GM21423 (cell line): ENCODE measurements at regions not wholly inside any gene's neighbourhood (a gene's known extent, or its start where the extent isn't known, plus 50 kb on each side); places are given as distances from the start of the nearest gene placed in this dataset.

Experiments
- ATAC-seq: cut with Tn5 transposase; IDR thresholded peaks from one replicate; pipeline ENCODE4 v1.9.1; 2021; ENCODE audit warnings: mild to moderate bottlenecking, moderate library complexity; ENCODE audit not compliant: unreplicated experiment

DNA sequence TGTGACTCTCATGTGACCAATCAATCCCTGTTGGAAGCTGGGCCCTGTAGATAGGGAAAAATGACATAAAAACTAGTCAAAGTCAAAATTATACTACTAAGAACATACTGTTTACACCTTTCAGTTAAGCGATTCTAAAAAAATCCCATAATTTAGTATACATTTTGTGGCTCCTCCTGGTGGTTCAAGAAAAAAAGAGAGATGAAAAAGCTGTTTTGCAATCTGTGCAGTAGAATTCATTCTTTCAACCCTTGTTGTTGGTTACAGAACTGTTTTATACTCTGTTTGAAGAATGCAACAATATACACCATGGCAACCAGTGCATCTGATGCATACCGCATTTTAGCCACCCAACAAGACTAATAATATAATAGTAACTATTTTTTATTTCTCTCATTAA lies 66.8 kb upstream of the ANK2 start:
- no peak for ATAC-seq

DNA sequence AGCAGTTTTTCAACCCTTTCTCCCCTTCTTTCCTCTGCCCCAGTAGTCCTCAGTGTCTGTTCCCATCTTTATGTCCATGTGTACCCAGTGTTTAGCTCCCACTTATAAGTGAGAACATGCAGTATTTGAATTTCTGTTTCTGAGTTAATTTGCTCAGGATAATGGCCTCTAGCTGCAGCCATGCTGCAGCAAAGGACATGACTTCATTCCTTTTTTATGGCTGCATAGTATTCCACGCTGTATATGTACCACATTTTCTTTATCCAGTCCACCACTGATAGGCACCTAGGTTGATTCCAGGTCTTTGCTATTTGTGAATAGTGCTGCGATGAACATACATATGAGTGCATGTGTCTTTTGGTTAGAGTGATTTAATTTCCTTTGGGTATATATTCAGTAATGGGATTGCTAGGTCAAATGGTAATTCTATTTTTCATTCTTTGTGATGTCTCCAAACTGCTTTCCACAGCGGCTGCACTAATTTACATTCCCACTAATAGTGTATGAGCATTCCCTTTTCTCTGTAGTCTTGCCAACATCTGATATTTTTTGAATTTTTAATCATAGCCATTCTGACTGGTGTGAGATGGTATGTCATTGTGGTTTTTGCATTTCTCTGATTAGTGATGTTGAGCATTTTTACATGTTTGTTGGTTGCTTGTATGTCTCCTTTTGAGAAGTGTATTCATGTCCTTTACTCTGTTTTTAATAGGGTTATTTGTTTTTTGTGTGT lies 54.6 kb upstream of the ANK2 start:
- ATAC-seq: no peak
